Retinal pigment epithelial cell (primary cell): ENCODE measurements at regions not wholly inside any gene's neighbourhood (a gene's known extent, or its start where the extent isn't known, plus 50 kb on each side); places are given as distances from the start of the nearest gene placed in this dataset.

Experiments used
- DNase-seq: peaks from one replicate; pipeline ENCODE4 v3.0.0-alpha.2; 2010; ENCODE audit warnings: low read depth
- H3K4me3 ChIP-seq: 2 replicates; pipeline ENCODE4 v1.5.1; 2011; ENCODE audit warnings: mild to moderate bottlenecking, low read length, control low read depth, moderate library complexity
- TF ChIP-seq, protein P1 (sequence below): conservative IDR thresholded peaks from 2 replicates; pipeline ENCODE4 v1.5.1; 2011; ENCODE audit warnings: low read depth, low read length, control low read depth, inconsistent platforms

GRCh38 chr10:42113158-42113450, 525.3 kb downstream of the ZNF33B start:
- TF ChIP-seq, protein P1, sequence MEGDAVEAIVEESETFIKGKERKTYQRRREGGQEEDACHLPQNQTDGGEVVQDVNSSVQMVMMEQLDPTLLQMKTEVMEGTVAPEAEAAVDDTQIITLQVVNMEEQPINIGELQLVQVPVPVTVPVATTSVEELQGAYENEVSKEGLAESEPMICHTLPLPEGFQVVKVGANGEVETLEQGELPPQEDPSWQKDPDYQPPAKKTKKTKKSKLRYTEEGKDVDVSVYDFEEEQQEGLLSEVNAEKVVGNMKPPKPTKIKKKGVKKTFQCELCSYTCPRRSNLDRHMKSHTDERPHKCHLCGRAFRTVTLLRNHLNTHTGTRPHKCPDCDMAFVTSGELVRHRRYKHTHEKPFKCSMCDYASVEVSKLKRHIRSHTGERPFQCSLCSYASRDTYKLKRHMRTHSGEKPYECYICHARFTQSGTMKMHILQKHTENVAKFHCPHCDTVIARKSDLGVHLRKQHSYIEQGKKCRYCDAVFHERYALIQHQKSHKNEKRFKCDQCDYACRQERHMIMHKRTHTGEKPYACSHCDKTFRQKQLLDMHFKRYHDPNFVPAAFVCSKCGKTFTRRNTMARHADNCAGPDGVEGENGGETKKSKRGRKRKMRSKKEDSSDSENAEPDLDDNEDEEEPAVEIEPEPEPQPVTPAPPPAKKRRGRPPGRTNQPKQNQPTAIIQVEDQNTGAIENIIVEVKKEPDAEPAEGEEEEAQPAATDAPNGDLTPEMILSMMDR = no peak
- no peak for DNase-seq
- no peak overlapping the region for H3K4me3 ChIP-seq

GRCh38 chr10:42112331-42113157, 525.8 kb downstream of the ZNF33B start:
- DNase-seq = no peak
- TF ChIP-seq, protein P1 = no peak
- no peak overlapping the region for H3K4me3 ChIP-seq

DNA sequence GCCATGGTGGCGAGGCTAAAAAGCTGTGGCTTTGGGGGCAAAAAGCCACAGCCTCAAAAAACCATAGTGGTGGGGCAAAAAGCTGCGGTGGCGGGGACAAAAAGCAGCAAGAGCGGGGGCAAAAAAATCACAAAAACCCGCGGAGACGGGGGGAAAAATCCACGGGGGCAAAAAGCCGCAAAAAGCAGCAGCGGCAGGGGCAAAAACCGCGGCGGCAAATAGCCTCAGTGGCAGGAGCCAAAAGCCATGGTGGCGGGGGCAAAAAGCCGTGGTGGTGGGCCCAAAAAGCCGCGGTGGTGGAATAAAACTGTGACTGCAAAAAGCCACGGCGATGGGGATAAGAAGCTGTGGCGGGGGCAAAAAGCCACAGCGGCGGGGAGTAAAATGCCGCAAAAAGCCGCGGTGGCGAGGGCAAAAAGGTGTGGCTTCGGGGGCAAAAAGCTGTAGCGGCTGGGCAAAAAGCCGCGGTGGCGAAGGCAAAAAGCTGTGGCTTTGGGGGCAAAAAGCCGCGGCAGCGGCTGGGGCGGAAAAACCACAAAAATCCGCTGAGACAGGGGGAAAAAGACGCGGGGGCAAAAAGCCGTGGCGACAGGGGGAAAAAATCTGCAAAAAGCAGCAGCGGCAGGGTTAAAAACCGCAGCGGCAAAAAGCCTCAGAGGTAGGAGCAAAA, 526.6 kb downstream of the ZNF33B start:
- TF ChIP-seq, protein P1 = no peak
- no peak overlapping the region for H3K4me3 ChIP-seq
- no peak for DNase-seq

- no peak overlapping the region for H3K4me3 ChIP-seq
- no peak for DNase-seq
- TF ChIP-seq, protein P1 = no peak
Measured at GRCh38 chr10:42111076-42111475, 527.3 kb downstream of the ZNF33B start.
